Smooth muscle cell (in vitro differentiated cells): ENCODE measurements at regions not wholly inside any gene's neighbourhood (a gene's known extent, or its start where the extent isn't known, plus 50 kb on each side); places are given as distances from the start of the nearest gene placed in this dataset.

Experiments
- DNase-seq: peaks from one replicate; lab custom pipeline; 2025; ENCODE audit not compliant: unreplicated experiment; lab: John Stamatoyannopoulos, UW
- H2AFZ ChIP-seq: fragments of 200-600 bp; sonication (generic); 2 replicates; pipeline ENCODE4 v1.6.0; 2016; ENCODE audit warnings: antibody characterized with exemption, low read depth, mild to moderate bottlenecking
- H3F3A ChIP-seq: fragments of 200-600 bp; sonication (generic); 2 replicates; pipeline ENCODE4 v1.6.0; 2017; ENCODE audit warnings: antibody characterized with exemption, low read depth
- H3K27ac ChIP-seq: fragments of 200-600 bp; sonication (generic); 2 replicates; pipeline ENCODE4 v1.5.1; 2016; ENCODE audit warnings: low read depth, mild to moderate bottlenecking
- H3K27me3 ChIP-seq: fragments of 200-600 bp; sonication (generic); 2 replicates; pipeline ENCODE4 v1.6.1; 2016; ENCODE audit warnings: low read depth, mild to moderate bottlenecking
- H3K36me3 ChIP-seq: fragments of 200-600 bp; sonication (generic); 2 replicates; pipeline ENCODE4 v1.5.1; 2016; ENCODE audit warnings: low read depth
- H3K4me1 ChIP-seq: fragments of 200-600 bp; sonication (generic); 2 replicates; pipeline ENCODE4 v1.5.1; 2016; ENCODE audit warnings: low read depth
- H3K4me2 ChIP-seq: fragments of 200-600 bp; sonication (generic); 2 replicates; pipeline ENCODE4 v1.6.0; 2016; ENCODE audit warnings: mild to moderate bottlenecking
- H3K4me3 ChIP-seq: fragments of 200-600 bp; sonication (generic); 2 replicates; pipeline ENCODE4 v1.5.1; 2016; ENCODE audit warnings: mild to moderate bottlenecking
- H3K79me2 ChIP-seq: fragments of 200-600 bp; sonication (generic); 2 replicates; pipeline ENCODE4 v1.6.0; 2016; ENCODE audit warnings: low read depth, mild to moderate bottlenecking
- H3K9ac ChIP-seq: fragments of 200-600 bp; sonication (generic); 2 replicates; pipeline ENCODE4 v1.6.0; 2016; ENCODE audit warnings: low read depth
- H3K9me3 ChIP-seq: fragments of 200-600 bp; sonication (generic); replicated peaks from 2 replicates; pipeline ENCODE4 v1.5.1; 2016; ENCODE audit warnings: low read depth
- H4K20me1 ChIP-seq: fragments of 200-600 bp; sonication (generic); 2 replicates; pipeline ENCODE4 v1.6.0; 2016; ENCODE audit warnings: low read depth
- CTCF ChIP-seq: fragments of 200-600 bp; sonication (generic); IDR thresholded peaks from 2 replicates; pipeline ENCODE4 v1.5.1; 2017; ENCODE audit warnings: borderline replicate concordance, mild to moderate bottlenecking, antibody characterized with exemption; ENCODE audit not compliant: insufficient read depth, poor library complexity, severe bottlenecking
- WGBS: methylation state at CpG from one replicate; pipeline ENCODE4 v1.1.7; 2016; ENCODE audit warnings: low lambda C conversion rate; 5-methylcytosine and 5-hydroxymethylcytosine counted together

GRCh38 chr9:16105168-16106020, 552.6 kb downstream of the CCDC171 start:
- Histone ChIP-seq H3K27ac (no peak overlapping the region), H2AFZ (no peak overlapping the region), H3K4me1 (peaks cover 6% of the 10 kb centered on the region), H3K79me2 (no peaks in the 10 kb centered on the region), H3K4me3 (no peak overlapping the region), H3K27me3 (no peaks in the 10 kb centered on the region), H3K36me3 (no peaks in the 10 kb centered on the region), H3F3A (no peaks in the 10 kb centered on the region), H3K9ac (no peak overlapping the region), H3K9me3 (no peaks in the 10 kb centered on the region), H3K4me2 (no peak overlapping the region), H4K20me1 (no peaks in the 10 kb centered on the region)
- WGBS = 88% methylated on average over 9 of the region's 9 CpGs
- DNase-seq = no peak
- no peak for TF ChIP-seq CTCF

GRCh38 chr9:16106021-16106571, 553.3 kb downstream of the CCDC171 start:
- Histone ChIP-seq H3K9ac (no peak overlapping the region), H3F3A (no peaks in the 10 kb centered on the region), H3K27me3 (no peaks in the 10 kb centered on the region), H4K20me1 (no peaks in the 10 kb centered on the region), H2AFZ (no peak overlapping the region), H3K36me3 (no peaks in the 10 kb centered on the region), H3K79me2 (no peaks in the 10 kb centered on the region), H3K27ac (no peak overlapping the region), H3K9me3 (no peaks in the 10 kb centered on the region), H3K4me3 (no peak overlapping the region), H3K4me1 (no peaks in the 10 kb centered on the region), H3K4me2 (no peak overlapping the region)
- 83% methylated on average over 9 of the region's 9 CpGs for WGBS
- TF ChIP-seq CTCF = no peak
- DNase-seq = no peak

- 93% methylated on average over 6 of the region's 6 CpGs for WGBS
Measured at GRCh38 chr9:16112116-16112515, 559.3 kb downstream of the CCDC171 start.

More at GRCh38 chr9:16112116-16112515, 559.3 kb downstream of the CCDC171 start:
- no peak overlapping the region for H3K27ac ChIP-seq
- no peaks in the 10 kb centered on the region for H3K79me2 ChIP-seq
- no peak for DNase-seq
- no peaks in the 10 kb centered on the region for H3K36me3 ChIP-seq
- H3K27me3 ChIP-seq = no peaks in the 10 kb centered on the region
- no peaks in the 10 kb centered on the region for H4K20me1 ChIP-seq
- no peak overlapping the region for H3K4me2 ChIP-seq
- no peak overlapping the region for H2AFZ ChIP-seq
- H3K4me1 ChIP-seq = no peaks in the 10 kb centered on the region
- H3K9me3 ChIP-seq = no peaks in the 10 kb centered on the region
- TF ChIP-seq CTCF = no peak
- no peaks in the 10 kb centered on the region for H3F3A ChIP-seq
- no peak overlapping the region for H3K9ac ChIP-seq
- no peak overlapping the region for H3K4me3 ChIP-seq
